PC-9 (cell line): ENCODE measurements at regions not wholly inside any gene's neighbourhood (a gene's known extent, or its start where the extent isn't known, plus 50 kb on each side); places are given as distances from the start of the nearest gene placed in this dataset.

Experiments used
- CTCF ChIP-seq: fragments of 200-600 bp; sonication (generic); conservative IDR thresholded peaks from 2 replicates; pipeline ENCODE4 v1.6.1; 2017; ENCODE audit warnings: mixed run types, antibody characterized with exemption, mild to moderate bottlenecking, moderate library complexity
- EZH2 ChIP-seq: fragments of 200-600 bp; sonication (generic); IDR thresholded peaks from 2 replicates; pipeline ENCODE4 v1.8.0; 2017; ENCODE audit warnings: antibody characterized with exemption, low read depth

- TF ChIP-seq CTCF (no peak), EZH2 (no peak)
These were observed 883.8 kb upstream of the IGFBP7 start for GRCh38 chr4:57993944-57994343.
